EH (cell line): ENCODE measurements at regions not wholly inside any gene's neighbourhood (a gene's known extent, or its start where the extent isn't known, plus 50 kb on each side); places are given as distances from the start of the nearest gene placed in this dataset.

Experiments used
- DNase-seq: peaks from one replicate; pipeline ENCODE4 v3.0.0-alpha.2; 2015; ENCODE audit warnings: low read depth

- no peak for DNase-seq
Observed at GRCh38 chr5:174337276-174338184, 292.0 kb downstream of the NSG2 start.

GRCh38 chr5:174338185-174339010, 292.9 kb downstream of the NSG2 start:
- no peak for DNase-seq

- DNase-seq = no peak
Observed at GRCh38 chr5:174339130-174339529, 293.6 kb downstream of the NSG2 start.

- DNase-seq = peak; percentile 70
Observed at GRCh38 chr5:174340226-174340625, 294.7 kb downstream of the NSG2 start.

GRCh38 chr5:174342696-174343095, 297.2 kb downstream of the NSG2 start:
- DNase-seq = no peak

GRCh38 chr5:174343826-174344225, 298.3 kb downstream of the NSG2 start:
- DNase-seq = no peak

- no peak for DNase-seq
Observed at GRCh38 chr5:174344335-174344734, 298.8 kb downstream of the NSG2 start.

- no peak for DNase-seq
Observed at GRCh38 chr5:174347183-174347582, 301.7 kb downstream of the NSG2 start.

GRCh38 chr5:174348311-174348981, 302.9 kb downstream of the NSG2 start:
- peak; percentile 33 for DNase-seq

GRCh38 chr5:174352681-174353080, 307.2 kb downstream of the NSG2 start:
- peak; percentile 53 for DNase-seq

GRCh38 chr5:174354571-174354970, 309.1 kb downstream of the NSG2 start:
- no peak for DNase-seq

- peak; percentile 94 for DNase-seq
Observed at GRCh38 chr5:174355208-174355612, 309.7 kb downstream of the NSG2 start.

GRCh38 chr5:174355995-174356394, 310.5 kb downstream of the NSG2 start:
- DNase-seq = no peak

GRCh38 chr5:174356536-174356935, 311.0 kb downstream of the NSG2 start:
- DNase-seq = no peak

- DNase-seq = no peak
Observed at GRCh38 chr5:174358276-174358675, 312.8 kb downstream of the NSG2 start.

- no peak for DNase-seq
Observed at GRCh38 chr5:174359071-174359470, 313.6 kb downstream of the NSG2 start.

GRCh38 chr5:174362514-174362913, 317.0 kb downstream of the NSG2 start:
- no peak for DNase-seq

GRCh38 chr5:174363934-174364333, 318.4 kb downstream of the NSG2 start:
- no peak for DNase-seq

- no peak for DNase-seq
Observed at GRCh38 chr5:174364676-174365075, 319.2 kb downstream of the NSG2 start.

- DNase-seq = peak; percentile 93
Observed at GRCh38 chr5:174371600-174372094, 326.1 kb downstream of the NSG2 start.

GRCh38 chr5:174374206-174374605, 328.7 kb downstream of the NSG2 start:
- DNase-seq = no peak

GRCh38 chr5:174376056-174376455, 330.6 kb downstream of the NSG2 start:
- no peak for DNase-seq
